DOHH2 (cell line): ENCODE measurements at regions not wholly inside any gene's neighbourhood (a gene's known extent, or its start where the extent isn't known, plus 50 kb on each side); places are given as distances from the start of the nearest gene placed in this dataset.

Source experiments
- H3F3A ChIP-seq: fragments of 200-600 bp; sonication (generic), shearing (Covaris generic); 2 replicates; pipeline ENCODE4 v1.6.0; 2016; ENCODE audit warnings: antibody characterized with exemption, mild to moderate bottlenecking; ENCODE audit not compliant: control insufficient read depth, insufficient read depth
- H3K27ac ChIP-seq: fragments of 200-600 bp; sonication (generic); 2 replicates; pipeline ENCODE4 v1.5.1; 2014; ENCODE audit warnings: low read depth, mild to moderate bottlenecking, low read length, moderate library complexity
- H3K27me3 ChIP-seq: fragments of 200-600 bp; sonication (generic); 2 replicates; pipeline ENCODE4 v1.6.1; 2014; ENCODE audit warnings: mild to moderate bottlenecking, low read length, mixed read lengths; ENCODE audit not compliant: control insufficient read depth
- H3K36me3 ChIP-seq: fragments of 200-600 bp; sonication (generic); 2 replicates; pipeline ENCODE4 v1.6.1; 2014; ENCODE audit warnings: mild to moderate bottlenecking, low read length, moderate library complexity, mixed read lengths; ENCODE audit not compliant: control insufficient read depth
- H3K4me1 ChIP-seq: fragments of 200-600 bp; sonication (generic); 2 replicates; pipeline ENCODE4 v1.6.1; 2014; ENCODE audit warnings: mild to moderate bottlenecking, low read length, mixed read lengths; ENCODE audit not compliant: control insufficient read depth
- H3K4me2 ChIP-seq: fragments of 200-600 bp; sonication (generic); 2 replicates; pipeline ENCODE4 v1.6.0; 2014; ENCODE audit warnings: mild to moderate bottlenecking, low read length, moderate library complexity
- H3K4me3 ChIP-seq: fragments of 200-600 bp; sonication (generic); 2 replicates; pipeline ENCODE4 v1.5.1; 2014; ENCODE audit warnings: mild to moderate bottlenecking, low read length, mixed read lengths
- H3K79me2 ChIP-seq: fragments of 200-600 bp; sonication (generic); 2 replicates; pipeline ENCODE4 v1.6.1; 2014; ENCODE audit warnings: mild to moderate bottlenecking, low read length, mixed read lengths; ENCODE audit not compliant: control insufficient read depth
- H3K9me2 ChIP-seq: fragments of 200-600 bp; sonication (generic); replicated peaks from 2 replicates; pipeline ENCODE4 v1.6.1; 2014; ENCODE audit warnings: mild to moderate bottlenecking, low read length, mixed read lengths; ENCODE audit not compliant: control insufficient read depth
- H3K9me3 ChIP-seq: fragments of 200-600 bp; sonication (generic); 2 replicates; pipeline ENCODE4 v1.6.1; 2014; ENCODE audit warnings: antibody characterized with exemption, low read length, mixed read lengths; ENCODE audit not compliant: control insufficient read depth, insufficient read depth
- H4K20me1 ChIP-seq: fragments of 200-600 bp; sonication (generic); 2 replicates; pipeline ENCODE4 v1.6.0; 2014; ENCODE audit warnings: low read depth, mild to moderate bottlenecking, antibody characterized with exemption, low read length, moderate library complexity; ENCODE audit not compliant: control insufficient read depth, insufficient read depth
- EZH2phosphoT487 ChIP-seq: fragments of 200-600 bp; sonication (generic); IDR thresholded peaks from 2 replicates; pipeline ENCODE4 v1.6.1; 2017; ENCODE audit warnings: borderline replicate concordance, mild to moderate bottlenecking, antibody characterized with exemption, low read length, moderate library complexity, mixed read lengths
- TF ChIP-seq, protein P1 (sequence below): fragments of 200-600 bp; sonication (generic); IDR thresholded peaks from one replicate; pipeline ENCODE4 v1.5.1; 2014; ENCODE audit warnings: antibody characterized with exemption, mild to moderate bottlenecking, low read depth, low read length; ENCODE audit not compliant: poor library complexity, severe bottlenecking

GRCh38 chr7:23973264-23973663, 263.2 kb downstream of the STK31 start:
- Histone ChIP-seq H3K4me1 (peaks cover 7% of the 10 kb centered on the region), H3K9me3 (0 out of 2 replicates have a peak, but pooled peaks cover 5% of the 10 kb centered on the region), H3K36me3 (no peaks in the 10 kb centered on the region), H3K79me2 (no peaks in the 10 kb centered on the region), H3K4me3 (no peak overlapping the region), H4K20me1 (no peaks in the 10 kb centered on the region), H3K4me2 (0 out of 2 replicates have a peak overlapping the region, but pooled peaks have one; percentile 3), H3K27me3 (no peaks in the 10 kb centered on the region), H3K9me2 (no peaks in the 10 kb centered on the region), H3K27ac (no peak overlapping the region), H3F3A (no peaks in the 10 kb centered on the region)
- TF ChIP-seq, protein P1, sequence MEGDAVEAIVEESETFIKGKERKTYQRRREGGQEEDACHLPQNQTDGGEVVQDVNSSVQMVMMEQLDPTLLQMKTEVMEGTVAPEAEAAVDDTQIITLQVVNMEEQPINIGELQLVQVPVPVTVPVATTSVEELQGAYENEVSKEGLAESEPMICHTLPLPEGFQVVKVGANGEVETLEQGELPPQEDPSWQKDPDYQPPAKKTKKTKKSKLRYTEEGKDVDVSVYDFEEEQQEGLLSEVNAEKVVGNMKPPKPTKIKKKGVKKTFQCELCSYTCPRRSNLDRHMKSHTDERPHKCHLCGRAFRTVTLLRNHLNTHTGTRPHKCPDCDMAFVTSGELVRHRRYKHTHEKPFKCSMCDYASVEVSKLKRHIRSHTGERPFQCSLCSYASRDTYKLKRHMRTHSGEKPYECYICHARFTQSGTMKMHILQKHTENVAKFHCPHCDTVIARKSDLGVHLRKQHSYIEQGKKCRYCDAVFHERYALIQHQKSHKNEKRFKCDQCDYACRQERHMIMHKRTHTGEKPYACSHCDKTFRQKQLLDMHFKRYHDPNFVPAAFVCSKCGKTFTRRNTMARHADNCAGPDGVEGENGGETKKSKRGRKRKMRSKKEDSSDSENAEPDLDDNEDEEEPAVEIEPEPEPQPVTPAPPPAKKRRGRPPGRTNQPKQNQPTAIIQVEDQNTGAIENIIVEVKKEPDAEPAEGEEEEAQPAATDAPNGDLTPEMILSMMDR = no peak
- TF ChIP-seq EZH2phosphoT487 = no peak

- H3K27me3 ChIP-seq = no peaks in the 10 kb centered on the region
- H4K20me1 ChIP-seq = no peaks in the 10 kb centered on the region
- H3F3A ChIP-seq = no peaks in the 10 kb centered on the region
- no peak overlapping the region for H3K4me3 ChIP-seq
- no peaks in the 10 kb centered on the region for H3K9me2 ChIP-seq
- H3K4me2 ChIP-seq = no peak overlapping the region
- no peak for TF ChIP-seq EZH2phosphoT487
- TF ChIP-seq, protein P1 = no peak
- H3K9me3 ChIP-seq = no peaks in the 10 kb centered on the region
- H3K27ac ChIP-seq = no peak overlapping the region
- H3K4me1 ChIP-seq = no peaks in the 10 kb centered on the region
- no peaks in the 10 kb centered on the region for H3K36me3 ChIP-seq
- H3K79me2 ChIP-seq = no peaks in the 10 kb centered on the region
These were observed 270.1 kb downstream of the STK31 start for GRCh38 chr7:23980081-23980480.

GRCh38 chr7:23981314-23981713, 271.3 kb downstream of the STK31 start:
- Histone ChIP-seq H3K9me3 (no peaks in the 10 kb centered on the region), H3F3A (no peaks in the 10 kb centered on the region), H3K36me3 (no peaks in the 10 kb centered on the region), H3K9me2 (no peaks in the 10 kb centered on the region), H3K4me2 (no peak overlapping the region), H3K4me3 (no peak overlapping the region), H3K4me1 (no peaks in the 10 kb centered on the region), H3K79me2 (no peaks in the 10 kb centered on the region), H4K20me1 (no peaks in the 10 kb centered on the region), H3K27ac (no peak overlapping the region), H3K27me3 (no peaks in the 10 kb centered on the region)
- TF ChIP-seq, protein P1 = no peak
- no peak for TF ChIP-seq EZH2phosphoT487
